ENCODE measurements at regions not wholly inside any gene's neighbourhood (a gene's known extent, or its start where the extent isn't known, plus 50 kb on each side); places are given as distances from the start of the nearest gene placed in this dataset.

DNA sequence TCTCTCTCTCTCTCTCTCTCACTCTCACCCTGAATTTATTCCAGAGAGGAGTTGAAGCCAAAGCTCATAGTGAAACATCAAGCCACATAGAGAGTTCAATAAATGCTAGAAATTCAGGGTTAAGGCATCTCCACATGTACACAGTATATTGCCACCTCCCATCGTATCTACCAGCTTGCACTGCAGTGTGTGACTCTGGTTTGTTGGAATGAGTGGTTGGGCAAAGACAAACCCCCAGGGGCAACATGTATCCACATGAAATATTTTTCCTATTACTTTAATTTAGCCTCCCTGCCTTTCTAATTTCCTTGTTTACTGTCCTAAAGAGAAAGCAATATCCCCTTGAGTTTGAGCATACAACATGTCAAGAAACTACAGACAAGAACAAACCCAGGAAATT, 247.3 kb downstream of the SPATA18 start:
- TF ChIP-seq, protein P1, sequence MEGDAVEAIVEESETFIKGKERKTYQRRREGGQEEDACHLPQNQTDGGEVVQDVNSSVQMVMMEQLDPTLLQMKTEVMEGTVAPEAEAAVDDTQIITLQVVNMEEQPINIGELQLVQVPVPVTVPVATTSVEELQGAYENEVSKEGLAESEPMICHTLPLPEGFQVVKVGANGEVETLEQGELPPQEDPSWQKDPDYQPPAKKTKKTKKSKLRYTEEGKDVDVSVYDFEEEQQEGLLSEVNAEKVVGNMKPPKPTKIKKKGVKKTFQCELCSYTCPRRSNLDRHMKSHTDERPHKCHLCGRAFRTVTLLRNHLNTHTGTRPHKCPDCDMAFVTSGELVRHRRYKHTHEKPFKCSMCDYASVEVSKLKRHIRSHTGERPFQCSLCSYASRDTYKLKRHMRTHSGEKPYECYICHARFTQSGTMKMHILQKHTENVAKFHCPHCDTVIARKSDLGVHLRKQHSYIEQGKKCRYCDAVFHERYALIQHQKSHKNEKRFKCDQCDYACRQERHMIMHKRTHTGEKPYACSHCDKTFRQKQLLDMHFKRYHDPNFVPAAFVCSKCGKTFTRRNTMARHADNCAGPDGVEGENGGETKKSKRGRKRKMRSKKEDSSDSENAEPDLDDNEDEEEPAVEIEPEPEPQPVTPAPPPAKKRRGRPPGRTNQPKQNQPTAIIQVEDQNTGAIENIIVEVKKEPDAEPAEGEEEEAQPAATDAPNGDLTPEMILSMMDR (IDR thresholded peaks at IDR 0.05; ENCODE audit: low read length), result no peak
- TF ChIP-seq EZH2 (IDR thresholded peaks at IDR 0.05; ENCODE audit: borderline replicate concordance, low read length), result no peak
